ENCODE measurements at regions not wholly inside any gene's neighbourhood (a gene's known extent, or its start where the extent isn't known, plus 50 kb on each side); places are given as distances from the start of the nearest gene placed in this dataset.

DNA sequence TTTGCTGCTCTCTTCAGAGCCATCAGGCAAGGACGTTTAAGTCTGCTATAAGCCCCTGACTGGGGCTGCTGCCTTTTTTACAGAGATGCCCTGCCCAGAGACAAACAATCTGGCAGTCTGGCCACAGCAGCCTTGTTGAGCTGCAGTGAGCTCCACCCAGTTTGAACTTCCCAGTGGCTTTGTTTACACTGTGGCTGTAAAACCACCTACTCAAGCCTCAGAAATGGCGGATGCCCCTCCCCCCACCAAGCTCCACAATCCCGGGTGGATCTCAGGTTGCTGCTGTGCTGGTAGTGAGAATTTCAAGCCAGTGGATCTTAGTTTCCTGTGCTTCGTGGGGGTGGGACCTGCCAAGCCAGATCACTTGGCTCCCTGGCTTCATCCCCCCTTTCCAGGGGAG, 59.7 kb upstream of the SNCAIP start:
- DNase-seq (ENCODE audit: extremely low spot score, unreplicated experiment) = no peak
- peaks cover 5% of the 10 kb centered on the region for H3K36me3 Mint-ChIP-seq (ENCODE audit: unreplicated experiment)
- peaks cover 27% of the 10 kb centered on the region for H3K9me3 Mint-ChIP-seq (ENCODE audit: unreplicated experiment)
- TF ChIP-seq, protein P1, sequence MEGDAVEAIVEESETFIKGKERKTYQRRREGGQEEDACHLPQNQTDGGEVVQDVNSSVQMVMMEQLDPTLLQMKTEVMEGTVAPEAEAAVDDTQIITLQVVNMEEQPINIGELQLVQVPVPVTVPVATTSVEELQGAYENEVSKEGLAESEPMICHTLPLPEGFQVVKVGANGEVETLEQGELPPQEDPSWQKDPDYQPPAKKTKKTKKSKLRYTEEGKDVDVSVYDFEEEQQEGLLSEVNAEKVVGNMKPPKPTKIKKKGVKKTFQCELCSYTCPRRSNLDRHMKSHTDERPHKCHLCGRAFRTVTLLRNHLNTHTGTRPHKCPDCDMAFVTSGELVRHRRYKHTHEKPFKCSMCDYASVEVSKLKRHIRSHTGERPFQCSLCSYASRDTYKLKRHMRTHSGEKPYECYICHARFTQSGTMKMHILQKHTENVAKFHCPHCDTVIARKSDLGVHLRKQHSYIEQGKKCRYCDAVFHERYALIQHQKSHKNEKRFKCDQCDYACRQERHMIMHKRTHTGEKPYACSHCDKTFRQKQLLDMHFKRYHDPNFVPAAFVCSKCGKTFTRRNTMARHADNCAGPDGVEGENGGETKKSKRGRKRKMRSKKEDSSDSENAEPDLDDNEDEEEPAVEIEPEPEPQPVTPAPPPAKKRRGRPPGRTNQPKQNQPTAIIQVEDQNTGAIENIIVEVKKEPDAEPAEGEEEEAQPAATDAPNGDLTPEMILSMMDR (IDR thresholded peaks at IDR 0.05) = no peak
- H3K4me3 Mint-ChIP-seq (ENCODE audit: unreplicated experiment) = no peak overlapping the region
- no peaks in the 10 kb centered on the region for H3K4me1 Mint-ChIP-seq (ENCODE audit: unreplicated experiment)
- peaks cover 18% of the 10 kb centered on the region for H3K27me3 Mint-ChIP-seq (ENCODE audit: unreplicated experiment)
- no peak overlapping the region for H3K27ac Mint-ChIP-seq (ENCODE audit: unreplicated experiment)

DNA sequence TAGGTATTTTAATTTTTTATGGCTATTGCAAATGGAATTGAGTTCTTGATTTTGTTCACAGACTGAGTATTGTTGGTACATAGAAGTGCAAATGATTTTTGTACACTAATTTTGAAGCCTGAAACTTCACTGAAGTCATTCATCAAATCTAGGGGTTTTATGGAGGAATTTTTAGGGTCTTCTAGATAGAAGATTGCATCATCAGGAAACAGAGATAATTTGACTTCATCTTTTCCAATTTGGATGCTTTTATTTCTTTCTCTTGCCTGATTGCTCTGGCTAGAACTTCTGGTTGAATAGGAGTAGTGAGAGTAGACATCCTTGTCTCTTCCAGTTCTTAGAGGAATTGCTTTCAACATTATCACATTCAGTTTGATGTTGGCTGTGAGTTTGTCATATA, 58.2 kb upstream of the SNCAIP start:
- Mint-ChIP-seq H3K4me3 (ENCODE audit: unreplicated experiment) (no peak overlapping the region), H3K4me1 (ENCODE audit: unreplicated experiment) (no peaks in the 10 kb centered on the region), H3K27me3 (ENCODE audit: unreplicated experiment) (peaks cover 12% of the 10 kb centered on the region), H3K36me3 (ENCODE audit: unreplicated experiment) (peaks cover 5% of the 10 kb centered on the region), H3K27ac (ENCODE audit: unreplicated experiment) (no peak overlapping the region), H3K9me3 (ENCODE audit: unreplicated experiment) (peaks cover 33% of the 10 kb centered on the region)
- TF ChIP-seq, protein P1 (IDR thresholded peaks at IDR 0.05) = no peak
- no peak for DNase-seq (ENCODE audit: extremely low spot score, unreplicated experiment)

DNA sequence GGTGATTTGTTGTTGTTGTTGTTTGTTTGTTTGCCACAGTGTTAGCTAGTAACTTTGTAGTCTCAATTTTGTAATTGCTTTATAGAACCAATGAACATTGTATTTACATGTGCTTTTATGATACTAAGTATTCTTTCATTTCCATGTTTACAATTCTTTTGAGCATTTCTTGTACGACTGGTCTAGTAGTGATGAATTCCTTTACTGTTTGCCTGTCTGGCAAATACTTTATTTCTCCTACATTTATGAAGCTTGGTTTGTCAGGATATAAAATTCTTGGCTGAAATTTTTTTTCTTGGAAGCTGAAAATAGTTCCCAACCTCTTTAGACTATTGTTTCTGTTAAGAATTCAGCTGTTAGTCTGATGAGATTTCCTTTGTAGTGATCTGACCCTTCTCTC, 55.6 kb upstream of the SNCAIP start:
- no peaks in the 10 kb centered on the region for H3K4me1 Mint-ChIP-seq (ENCODE audit: unreplicated experiment)
- no peak overlapping the region for H3K4me3 Mint-ChIP-seq (ENCODE audit: unreplicated experiment)
- H3K27ac Mint-ChIP-seq (ENCODE audit: unreplicated experiment) = no peak overlapping the region
- H3K27me3 Mint-ChIP-seq (ENCODE audit: unreplicated experiment) = no peaks in the 10 kb centered on the region
- DNase-seq (ENCODE audit: extremely low spot score, unreplicated experiment) = no peak
- peaks cover 33% of the 10 kb centered on the region for H3K9me3 Mint-ChIP-seq (ENCODE audit: unreplicated experiment)
- TF ChIP-seq, protein P1 (IDR thresholded peaks at IDR 0.05) = no peak
- H3K36me3 Mint-ChIP-seq (ENCODE audit: unreplicated experiment) = peaks cover 5% of the 10 kb centered on the region

GRCh38 chr5:122257000-122257399, 55.0 kb upstream of the SNCAIP start:
- peaks cover 33% of the 10 kb centered on the region for H3K9me3 Mint-ChIP-seq (ENCODE audit: unreplicated experiment)
- no peaks in the 10 kb centered on the region for H3K27me3 Mint-ChIP-seq (ENCODE audit: unreplicated experiment)
- peaks cover 5% of the 10 kb centered on the region for H3K36me3 Mint-ChIP-seq (ENCODE audit: unreplicated experiment)
- no peak overlapping the region for H3K4me3 Mint-ChIP-seq (ENCODE audit: unreplicated experiment)
- TF ChIP-seq, protein P1 (IDR thresholded peaks at IDR 0.05) = no peak
- H3K4me1 Mint-ChIP-seq (ENCODE audit: unreplicated experiment) = no peaks in the 10 kb centered on the region
- no peak overlapping the region for H3K27ac Mint-ChIP-seq (ENCODE audit: unreplicated experiment)
- DNase-seq (ENCODE audit: extremely low spot score, unreplicated experiment) = no peak

DNA sequence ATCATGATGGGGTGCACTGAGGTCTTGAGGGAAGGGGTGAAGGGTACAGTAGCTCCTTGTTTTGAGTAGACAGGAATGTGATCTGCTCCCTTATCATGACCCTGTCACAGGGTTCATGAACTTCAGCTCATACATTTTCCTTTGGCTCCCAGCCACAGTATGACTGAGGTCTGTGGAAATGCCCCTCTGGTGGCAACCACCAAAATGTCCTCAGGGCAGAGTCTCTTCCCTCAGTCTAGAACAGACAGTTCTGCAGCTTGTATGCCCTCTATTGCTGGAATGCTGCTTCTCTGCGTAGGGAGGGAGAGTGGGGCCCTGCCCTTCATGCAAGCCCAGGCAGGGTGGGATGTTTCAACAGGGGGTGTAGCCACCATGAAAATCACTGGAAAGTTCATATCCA, 53.8 kb upstream of the SNCAIP start:
- no peak for DNase-seq (ENCODE audit: extremely low spot score, unreplicated experiment)
- TF ChIP-seq, protein P1 (IDR thresholded peaks at IDR 0.05) = no peak
- Mint-ChIP-seq H3K27me3 (ENCODE audit: unreplicated experiment) (no peaks in the 10 kb centered on the region), H3K4me1 (ENCODE audit: unreplicated experiment) (peaks cover 7% of the 10 kb centered on the region), H3K9me3 (ENCODE audit: unreplicated experiment) (peaks cover 33% of the 10 kb centered on the region), H3K27ac (ENCODE audit: unreplicated experiment) (no peak overlapping the region), H3K36me3 (ENCODE audit: unreplicated experiment) (peaks cover 5% of the 10 kb centered on the region), H3K4me3 (ENCODE audit: unreplicated experiment) (no peak overlapping the region)
